CD4-positive, alpha-beta T cell treated with Interleukin-6 at 100 ng/mL for 8 hours (primary cell): ENCODE measurements at regions not wholly inside any gene's neighbourhood (a gene's known extent, or its start where the extent isn't known, plus 50 kb on each side); places are given as distances from the start of the nearest gene placed in this dataset.
A peak's percentile ranks its signal among the peaks of the same experiment; 100 is the strongest.
"Not testable (repeated sequence)": the region's sequence is repeated elsewhere in the genome, so short reads cannot be mapped to it uniquely, and the experiment has no call there.

ENCODE experiments used
- DNase-seq: peaks from one replicate; pipeline ENCODE4 v3.0.0-alpha.2; 2020; ENCODE audit warnings: mixed read lengths, low spot score

DNA sequence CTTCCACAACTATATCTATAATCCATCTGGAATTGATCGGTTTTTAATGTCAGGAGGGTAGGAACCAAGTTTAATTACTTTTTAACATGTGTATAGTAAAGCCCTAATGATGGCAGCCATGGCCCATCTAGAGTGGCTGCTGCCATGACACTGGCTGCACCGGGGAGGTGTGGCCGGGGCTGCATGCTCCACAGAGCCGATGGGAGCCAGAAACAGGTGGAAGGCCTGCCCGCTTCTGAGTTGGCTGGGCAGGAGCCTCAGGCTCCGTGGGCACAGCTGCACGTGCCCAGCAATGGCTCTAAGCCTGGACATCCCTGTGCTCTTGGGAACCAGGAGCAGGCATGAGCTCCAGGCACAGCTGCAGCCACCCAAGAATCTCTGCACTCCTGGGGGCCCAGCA is 73.0 kb downstream of the GBP6 start:
- no peak for DNase-seq

DNA sequence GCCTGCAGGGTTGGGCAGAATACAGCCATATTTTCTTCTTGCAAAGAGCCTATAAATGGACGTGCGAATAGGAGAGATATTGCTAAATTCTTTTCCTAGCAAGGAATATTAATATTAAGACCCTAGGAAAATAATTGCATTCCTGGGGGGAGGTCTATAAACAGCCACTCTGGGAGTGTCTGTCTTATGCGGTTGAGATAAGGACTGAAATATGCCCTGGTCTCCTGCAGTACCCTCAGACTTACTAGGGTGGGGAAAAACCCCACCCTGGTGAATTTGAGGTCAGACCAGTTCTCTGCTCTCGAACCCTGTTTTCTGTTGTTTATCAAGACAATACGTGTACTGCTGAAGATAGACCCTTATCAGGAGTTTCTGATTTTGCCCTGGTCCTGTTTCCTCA is 74.4 kb downstream of the GBP6 start:
- DNase-seq = not testable (repeated sequence)

DNA sequence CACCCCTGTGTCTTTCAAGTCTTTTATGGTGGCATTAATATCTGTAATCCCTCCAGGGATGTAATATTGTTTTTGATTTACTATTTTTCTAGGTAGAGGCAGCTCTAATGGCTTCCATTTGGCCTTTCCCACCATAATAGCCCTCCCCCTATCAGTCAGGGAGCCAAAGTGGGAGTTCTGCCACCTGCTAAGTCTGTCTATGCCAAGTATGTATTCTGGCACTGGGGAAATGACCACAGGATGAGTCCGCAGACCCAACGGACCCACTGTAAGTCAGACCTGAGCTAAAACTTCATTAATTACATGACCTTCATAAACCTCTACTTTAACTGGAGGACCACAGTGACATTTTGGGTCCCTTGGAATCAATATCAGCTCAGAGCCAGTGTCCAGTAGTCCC is 77.1 kb downstream of the GBP6 start:
- no peak for DNase-seq

DNA sequence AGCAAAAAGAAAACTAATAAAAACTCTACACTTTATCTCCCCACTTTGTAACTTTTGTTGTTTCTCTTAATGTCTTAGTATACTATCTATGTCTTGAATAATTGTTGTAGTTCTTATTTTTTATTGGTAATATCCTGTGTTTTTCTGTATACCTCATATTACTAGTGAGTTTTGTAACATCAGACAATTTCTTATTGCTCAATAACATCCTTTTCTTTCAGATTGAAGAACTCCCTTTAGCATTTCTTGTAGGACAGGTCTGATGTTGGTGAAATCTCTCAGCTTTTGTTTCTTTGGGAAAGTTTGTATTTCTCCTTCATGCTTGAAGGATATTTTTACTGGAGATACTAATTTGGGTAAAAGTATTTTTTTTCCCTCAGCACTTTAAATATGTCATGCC is 79.8 kb upstream of the LRRC8B start:
- DNase-seq = no peak

DNA sequence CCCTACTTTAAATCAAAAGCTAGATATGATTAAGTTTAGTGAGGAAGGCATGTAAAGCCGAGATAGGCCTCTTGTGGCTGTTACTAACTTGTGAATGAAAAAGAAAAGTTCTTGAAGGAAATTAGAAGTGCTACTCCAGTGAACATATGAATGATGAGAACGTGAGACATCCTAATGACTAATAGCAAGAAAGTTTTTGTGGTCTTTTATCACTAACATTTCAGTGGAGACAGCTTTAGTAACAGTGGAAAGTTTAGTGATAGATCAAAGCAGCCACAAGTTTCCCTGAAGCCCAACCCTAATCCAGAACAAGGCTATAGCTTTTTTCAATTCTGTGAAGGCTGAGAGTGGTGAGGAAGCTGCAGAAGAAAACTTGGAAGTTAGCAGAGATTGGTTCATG is 73.6 kb upstream of the LRRC8B start:
- no peak for DNase-seq

DNA sequence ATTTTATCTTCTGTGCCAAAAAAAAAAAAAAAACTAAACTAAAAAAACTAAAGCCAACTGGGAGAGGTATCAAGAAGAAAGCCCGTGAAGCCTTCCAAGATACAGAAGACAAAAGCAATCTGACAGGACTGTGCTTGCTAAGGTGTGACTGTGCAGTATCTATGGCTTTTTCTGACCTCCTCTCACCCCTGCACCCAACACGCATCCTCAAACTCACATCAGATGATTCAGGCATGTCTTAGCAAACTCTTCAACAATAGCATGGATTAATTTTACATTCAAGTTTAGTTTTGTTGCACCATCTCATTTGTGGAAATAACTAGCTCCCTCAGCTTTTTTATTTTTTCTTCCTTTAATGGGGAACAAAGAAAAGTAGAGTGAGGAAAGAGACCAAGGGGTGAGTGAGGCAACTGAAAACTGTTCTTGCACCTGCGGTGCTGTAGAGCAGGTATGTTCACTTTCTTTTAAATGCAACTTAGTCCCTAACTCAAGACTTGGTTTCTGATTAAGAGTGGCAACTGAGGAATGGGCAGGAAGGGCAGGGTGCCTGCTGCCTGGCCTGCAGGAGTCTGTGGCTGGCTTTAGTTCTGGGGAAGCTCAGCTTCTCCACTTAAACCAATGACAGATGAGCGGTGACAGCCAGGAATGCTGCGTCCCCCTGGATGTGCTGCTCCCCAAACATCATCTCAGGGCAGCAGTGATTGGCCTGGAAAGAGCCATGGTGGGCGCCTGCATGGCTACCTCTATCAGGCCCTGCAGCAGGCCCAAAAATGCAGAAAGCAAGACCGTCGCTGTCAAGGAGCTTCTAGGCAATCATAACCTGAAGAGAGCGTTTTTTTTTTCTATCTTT is 71.3 kb upstream of the LRRC8B start:
- no peak for DNase-seq

DNA sequence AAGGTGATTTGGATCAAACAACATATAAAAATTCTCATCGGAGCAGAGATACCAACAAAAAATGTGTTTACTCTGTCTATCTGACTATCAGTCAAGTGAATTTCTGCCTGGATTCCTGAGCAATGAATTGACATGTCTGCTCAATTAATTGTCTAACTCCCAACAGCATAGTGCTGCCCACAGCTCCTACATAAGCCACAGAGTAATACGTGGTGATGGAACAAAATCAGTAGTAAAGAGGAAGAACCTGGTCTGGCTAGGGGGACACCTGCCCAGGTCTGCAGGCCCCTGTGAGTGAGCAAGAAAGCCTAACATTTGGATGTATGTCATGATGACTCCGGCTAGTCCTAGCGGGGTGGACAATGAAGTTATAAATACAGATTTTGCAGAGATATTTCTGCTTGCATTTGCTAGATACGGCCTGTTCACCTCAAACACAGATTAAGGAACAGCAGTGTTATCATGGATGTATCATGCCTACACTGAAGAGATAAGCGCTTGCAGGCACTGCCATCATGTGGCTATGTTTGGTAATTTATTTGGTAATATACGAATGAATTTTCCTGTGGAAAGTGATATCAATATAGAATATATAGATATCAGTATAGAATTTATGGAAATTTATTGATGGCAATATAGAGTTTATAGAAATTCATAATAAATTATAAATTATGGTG is 69.6 kb upstream of the LRRC8B start:
- DNase-seq = peak; percentile 59

DNA sequence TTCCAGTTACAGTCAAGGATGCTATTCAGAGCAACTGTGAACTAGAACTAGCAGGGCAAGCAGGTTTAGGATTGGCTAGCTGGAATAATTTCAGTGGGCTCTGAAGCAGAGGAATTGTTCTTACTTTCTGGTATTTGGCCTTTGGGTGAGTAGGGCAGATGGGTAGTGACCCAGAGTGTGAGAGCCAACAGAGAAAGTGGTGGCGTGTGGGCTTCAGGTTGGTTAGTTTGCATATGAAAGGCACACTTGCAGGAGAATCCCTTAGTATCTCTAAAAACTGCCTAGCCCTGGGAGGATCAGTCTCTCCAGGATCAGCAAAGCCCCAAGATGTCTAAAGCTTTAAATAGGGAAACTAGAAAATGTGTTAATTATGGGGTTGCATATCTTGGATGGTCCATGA is 67.6 kb upstream of the LRRC8B start:
- no peak for DNase-seq

DNA sequence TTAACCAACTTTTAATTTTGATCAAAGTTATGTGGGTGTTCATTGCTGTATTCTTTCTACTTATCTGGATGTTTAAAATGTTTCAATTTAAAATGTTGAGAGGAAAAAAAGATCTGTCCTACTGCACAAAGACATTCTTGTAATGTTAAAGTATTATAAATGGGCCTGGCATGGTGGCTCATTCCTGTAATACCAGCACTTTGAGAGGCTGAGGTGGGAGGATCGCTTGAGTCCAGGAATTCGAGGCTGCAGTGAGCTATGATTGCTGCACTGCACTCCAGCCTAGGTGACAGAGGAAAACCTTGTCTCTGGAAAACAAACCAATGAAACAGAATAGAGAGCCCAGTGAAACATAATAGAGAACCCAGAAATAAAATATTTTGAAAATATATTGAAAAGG is 65.5 kb upstream of the LRRC8B start:
- DNase-seq = no peak

DNA sequence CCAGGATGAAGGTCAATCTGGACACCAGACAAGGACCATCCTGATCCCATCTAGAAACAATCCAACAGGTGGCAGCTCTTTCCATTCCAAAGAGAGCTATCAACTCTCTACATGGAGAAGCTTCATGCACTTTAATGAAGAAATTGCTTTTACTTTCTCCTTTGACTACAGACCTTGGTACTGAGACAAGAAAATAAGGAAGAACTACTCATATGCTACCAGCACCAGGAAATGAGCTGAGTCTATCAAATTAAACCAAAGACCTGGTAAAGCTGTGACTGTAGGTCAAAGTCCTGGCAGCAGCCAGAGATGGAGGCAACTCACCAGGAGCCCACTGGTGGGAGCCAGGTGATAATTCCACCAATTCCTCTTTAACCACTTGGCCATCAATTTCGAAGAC is 64.3 kb upstream of the LRRC8B start:
- no peak for DNase-seq

DNA sequence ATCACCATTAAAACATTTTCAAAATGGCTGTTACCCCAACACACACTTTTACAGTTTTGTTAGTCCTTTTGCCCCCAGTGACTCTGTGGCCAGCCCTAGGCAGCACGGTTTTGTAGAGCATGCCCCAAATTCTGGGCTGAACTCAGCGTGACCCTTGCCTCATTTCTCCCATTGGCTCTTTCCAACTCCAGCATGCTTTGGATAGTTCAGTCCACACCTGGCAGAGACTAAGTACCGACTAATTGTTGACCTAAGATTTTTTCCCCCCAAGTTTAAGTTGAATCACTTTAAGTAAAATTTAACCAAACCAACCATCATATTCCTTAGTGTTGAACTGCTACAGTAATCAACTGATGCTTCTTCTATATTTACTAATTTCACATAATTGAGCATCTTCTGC is 62.4 kb upstream of the LRRC8B start:
- DNase-seq = no peak

DNA sequence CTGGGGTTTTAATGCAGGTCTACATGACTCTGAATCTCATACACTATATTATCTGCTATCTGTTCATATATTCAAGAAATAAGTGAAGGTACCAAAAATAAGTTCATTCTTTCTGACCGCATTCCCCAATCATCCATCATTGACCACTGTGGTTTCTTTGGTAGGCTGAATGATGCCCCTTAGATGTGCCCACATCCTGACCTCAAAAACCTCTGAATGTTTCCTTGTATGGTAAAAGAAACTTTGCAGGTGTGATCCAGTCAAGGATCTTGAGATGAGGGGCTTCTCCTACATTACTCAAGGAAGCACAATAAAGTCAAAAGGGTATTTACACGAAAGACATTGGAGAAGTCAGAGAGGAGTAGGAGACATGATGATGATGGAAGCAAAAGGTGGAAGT is 60.6 kb upstream of the LRRC8B start:
- peak; percentile 3 for DNase-seq

DNA sequence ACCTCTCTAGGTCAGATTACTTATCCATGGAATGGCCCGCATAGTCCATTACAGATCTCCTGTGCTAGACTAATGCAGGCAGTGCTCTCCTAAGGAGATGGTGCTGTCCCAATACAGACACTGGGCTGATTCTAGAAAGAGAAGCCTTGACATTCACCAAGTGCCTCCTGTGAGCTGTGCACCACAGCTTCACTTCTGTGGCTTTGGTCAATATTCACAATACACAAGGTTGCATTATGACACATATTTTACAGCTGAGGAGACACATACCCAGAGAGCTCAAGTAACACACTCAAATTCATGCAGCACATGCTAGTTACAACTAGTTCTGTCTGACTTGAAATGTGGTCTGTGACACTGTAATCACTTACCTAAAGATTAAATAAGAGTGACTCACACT is 59.4 kb upstream of the LRRC8B start:
- no peak for DNase-seq

DNA sequence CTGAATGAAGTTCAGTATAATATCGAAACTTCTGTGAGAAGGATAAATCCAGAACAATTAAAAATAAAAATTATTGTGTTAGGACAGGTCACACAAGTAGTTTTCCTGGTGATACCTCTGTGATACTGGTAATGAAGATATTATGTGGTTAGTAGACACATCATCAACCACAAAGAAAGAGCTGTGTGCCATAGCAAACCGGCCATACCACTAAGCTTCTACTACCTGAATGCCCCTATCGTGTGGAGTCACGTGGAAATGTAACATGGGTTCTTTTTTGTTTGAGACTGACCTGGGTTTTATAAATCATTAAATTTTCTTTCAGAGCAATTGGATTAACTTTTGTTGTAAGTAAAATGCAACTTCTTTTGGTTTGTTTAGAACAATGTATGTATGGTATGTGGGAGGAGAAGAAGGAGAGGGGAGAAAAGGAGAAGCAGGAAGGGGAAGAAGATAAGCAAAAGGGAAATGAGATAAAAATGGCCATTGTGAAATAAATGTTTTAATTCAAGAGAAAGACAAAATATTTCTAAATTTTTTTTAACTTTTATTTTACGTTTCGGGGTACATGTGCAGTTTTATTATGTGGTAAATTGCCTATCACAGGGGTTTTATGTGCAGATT is 58.2 kb upstream of the LRRC8B start:
- no peak for DNase-seq

DNA sequence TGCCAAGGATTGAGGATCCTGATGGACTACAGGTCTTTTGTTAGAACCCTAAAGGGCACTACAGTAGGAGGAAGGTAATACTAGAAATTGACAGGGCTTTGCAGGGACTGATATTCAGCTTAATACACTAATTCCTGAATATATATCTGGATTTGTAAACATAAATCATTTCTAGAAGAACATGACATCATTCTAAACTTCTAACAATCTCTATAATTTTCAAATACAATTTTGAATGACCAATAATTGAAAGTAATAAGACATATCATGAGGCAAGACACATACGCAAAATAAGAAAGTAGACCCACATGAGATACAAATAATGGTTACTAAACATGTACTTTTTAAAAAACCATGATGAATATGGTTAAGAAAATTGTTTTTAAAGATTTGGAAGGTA is 52.4 kb upstream of the LRRC8B start:
- DNase-seq = no peak

DNA sequence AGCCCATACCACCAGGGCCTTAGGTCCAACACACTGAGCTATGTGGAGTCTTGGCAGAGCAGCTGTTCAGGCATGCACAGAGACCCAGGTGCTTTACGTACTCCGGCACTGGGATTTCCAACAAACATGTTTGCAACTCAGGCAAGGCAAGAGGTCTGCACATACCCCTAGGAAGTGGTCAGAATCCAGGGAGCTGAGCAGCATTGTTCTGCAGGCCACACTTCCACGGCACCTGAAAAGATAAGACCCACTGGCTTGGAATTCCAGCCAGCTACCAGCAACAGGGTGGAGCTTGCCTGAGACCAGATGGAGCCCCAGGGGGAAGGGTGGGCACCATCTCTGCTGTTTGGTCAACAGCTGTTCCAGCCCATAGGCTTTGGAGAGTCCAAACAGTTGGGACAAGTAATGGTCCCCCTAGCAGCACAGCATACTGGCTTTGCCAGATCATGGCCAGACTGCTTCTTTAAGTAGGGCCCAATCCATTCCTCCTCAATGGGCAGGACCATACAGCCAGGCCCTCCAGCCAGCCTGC is 51.7 kb upstream of the LRRC8B start:
- DNase-seq = no peak
